PFSK-1 (cell line): ENCODE measurements at regions not wholly inside any gene's neighbourhood (a gene's known extent, or its start where the extent isn't known, plus 50 kb on each side); places are given as distances from the start of the nearest gene placed in this dataset.

ENCODE experiments used
- FOXP2 ChIP-seq: optimal IDR thresholded peaks from 2 replicates; pipeline ENCODE3; 2011; ENCODE audit warnings: borderline replicate concordance, control low read depth, inconsistent platforms; ENCODE audit not compliant: insufficient read depth; ENCODE audit errors: extremely low read length, extremely low read depth
- POLR2AphosphoS5 ChIP-seq: IDR thresholded peaks from 2 replicates; pipeline ENCODE4 v1.6.1; 2012; ENCODE audit warnings: low read depth, mild to moderate bottlenecking, control low read depth, low read length, moderate library complexity
- REST ChIP-seq, 2 experiments: IDR thresholded peaks; 2 replicates each; pipeline versions ENCODE4 v1.6.1 to v1.8.0; 2011 to 2012; ENCODE audit warnings: low read depth in 2 of 2, low read length in 2 of 2, control low read depth in 1 of 2, inconsistent platforms in 1 of 2, mild to moderate bottlenecking in 1 of 2, moderate library complexity in 1 of 2; ENCODE audit not compliant: insufficient read depth in 1 of 2
- SIN3A ChIP-seq: IDR thresholded peaks from 2 replicates; pipeline ENCODE4 v1.6.1; 2012; ENCODE audit warnings: mild to moderate bottlenecking, low read length, moderate library complexity, borderline replicate concordance; ENCODE audit not compliant: insufficient read depth
- TAF1 ChIP-seq: IDR thresholded peaks from 2 replicates; pipeline ENCODE4 v1.6.1; 2012; ENCODE audit warnings: low read length, control low read depth, borderline replicate concordance; ENCODE audit not compliant: insufficient read depth

- no peak for TF ChIP-seq REST (IDR thresholded peaks at IDR 0.05; ENCODE audit: insufficient read depth in 1 of 2, low read depth in 2 of 2, low read length in 2 of 2)
Observed at GRCh38 chr2:226446406-226447001, 353.1 kb downstream of the IRS1 start.

- no peak for TF ChIP-seq POLR2AphosphoS5
- TF ChIP-seq FOXP2: no peak
- TF ChIP-seq TAF1: no peak
- TF ChIP-seq SIN3A: no peak
- no peak for TF ChIP-seq REST (IDR thresholded peaks at IDR 0.05; ENCODE audit: insufficient read depth in 1 of 2, low read depth in 2 of 2, low read length in 2 of 2)
Observed at GRCh38 chr2:226445216-226445861, 354.3 kb downstream of the IRS1 start.

- no peak for TF ChIP-seq REST (IDR thresholded peaks at IDR 0.05; ENCODE audit: insufficient read depth in 1 of 2, low read depth in 2 of 2, low read length in 2 of 2)
- TF ChIP-seq SIN3A: no peak
- no peak for TF ChIP-seq FOXP2
- no peak for TF ChIP-seq TAF1
- no peak for TF ChIP-seq POLR2AphosphoS5
Observed at GRCh38 chr2:226443112-226443511, 356.5 kb downstream of the IRS1 start.

- no peak for TF ChIP-seq POLR2AphosphoS5
- TF ChIP-seq REST (IDR thresholded peaks at IDR 0.05; ENCODE audit: insufficient read depth in 1 of 2, low read depth in 2 of 2, low read length in 2 of 2): no peak
- no peak for TF ChIP-seq TAF1
- TF ChIP-seq FOXP2: no peak
- no peak for TF ChIP-seq SIN3A
Observed at GRCh38 chr2:226440127-226440918, 359.3 kb downstream of the IRS1 start.
